ENCODE measurements at regions not wholly inside any gene's neighbourhood (a gene's known extent, or its start where the extent isn't known, plus 50 kb on each side); places are given as distances from the start of the nearest gene placed in this dataset.

DNA sequence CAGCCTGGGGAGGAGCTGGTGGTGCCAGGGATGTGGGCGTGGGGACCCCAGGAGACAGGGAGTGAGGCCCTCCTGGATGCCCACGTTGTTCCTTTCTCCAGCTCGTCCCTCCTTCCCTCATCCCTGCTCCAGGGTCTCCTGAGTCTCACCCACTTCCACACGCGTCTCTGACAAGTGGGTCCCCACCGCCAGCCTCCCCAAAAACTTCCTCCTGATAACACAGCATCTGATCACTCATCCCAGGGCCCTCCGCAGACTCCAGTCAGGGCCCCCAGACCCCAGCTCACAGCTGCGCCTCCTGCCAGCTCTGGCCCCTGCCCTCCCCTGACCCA lies 60.6 kb upstream of the INPP5A start:
- no peaks in the 10 kb centered on the region for H3K9me3 ChIP-seq (ENCODE audit: control insufficient read depth in 2 of 3, insufficient read depth in 1 of 3, low read length in 3 of 3)
- no peak overlapping the region for H3K9ac ChIP-seq (ENCODE audit: low read length in 3 of 3)
- no peaks in the 10 kb centered on the region for H3K36me3 ChIP-seq (ENCODE audit: control insufficient read depth in 2 of 3, insufficient read depth in 3 of 3, low read length in 3 of 3)
- FAIRE-seq, result no peak
- DNase-seq, result peak in 1 of 5 donors; percentile 56
- no peak overlapping the region for H3K27ac ChIP-seq (ENCODE audit: low read depth in 2 of 2, low read length in 2 of 2)
- no peaks in the 10 kb centered on the region for H3K4me1 ChIP-seq (ENCODE audit: control insufficient read depth in 2 of 3, insufficient read depth in 2 of 3, low read depth in 1 of 3, low read length in 3 of 3)
- H3K27me3 ChIP-seq (ENCODE audit: control insufficient read depth, insufficient read depth, low read length), result no peaks in the 10 kb centered on the region
- TF ChIP-seq, protein P1, sequence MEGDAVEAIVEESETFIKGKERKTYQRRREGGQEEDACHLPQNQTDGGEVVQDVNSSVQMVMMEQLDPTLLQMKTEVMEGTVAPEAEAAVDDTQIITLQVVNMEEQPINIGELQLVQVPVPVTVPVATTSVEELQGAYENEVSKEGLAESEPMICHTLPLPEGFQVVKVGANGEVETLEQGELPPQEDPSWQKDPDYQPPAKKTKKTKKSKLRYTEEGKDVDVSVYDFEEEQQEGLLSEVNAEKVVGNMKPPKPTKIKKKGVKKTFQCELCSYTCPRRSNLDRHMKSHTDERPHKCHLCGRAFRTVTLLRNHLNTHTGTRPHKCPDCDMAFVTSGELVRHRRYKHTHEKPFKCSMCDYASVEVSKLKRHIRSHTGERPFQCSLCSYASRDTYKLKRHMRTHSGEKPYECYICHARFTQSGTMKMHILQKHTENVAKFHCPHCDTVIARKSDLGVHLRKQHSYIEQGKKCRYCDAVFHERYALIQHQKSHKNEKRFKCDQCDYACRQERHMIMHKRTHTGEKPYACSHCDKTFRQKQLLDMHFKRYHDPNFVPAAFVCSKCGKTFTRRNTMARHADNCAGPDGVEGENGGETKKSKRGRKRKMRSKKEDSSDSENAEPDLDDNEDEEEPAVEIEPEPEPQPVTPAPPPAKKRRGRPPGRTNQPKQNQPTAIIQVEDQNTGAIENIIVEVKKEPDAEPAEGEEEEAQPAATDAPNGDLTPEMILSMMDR (IDR thresholded peaks at IDR 0.05; ENCODE audit: borderline replicate concordance, extremely low read depth, insufficient read depth), result no peak
- no peak overlapping the region for H3K4me3 ChIP-seq (ENCODE audit: low read length in 3 of 3)
- intact Hi-C loops (cut with DNase I), result no loop called here

GRCh38 chr10:132477398-132478340 lies 59.9 kb upstream of the INPP5A start:
- Histone ChIP-seq H3K27me3 (ENCODE audit: control insufficient read depth, insufficient read depth, low read length) (no peaks in the 10 kb centered on the region), H3K9me3 (ENCODE audit: control insufficient read depth in 2 of 3, insufficient read depth in 1 of 3, low read length in 3 of 3) (no peaks in the 10 kb centered on the region), H3K4me3 (ENCODE audit: low read length in 3 of 3) (no peak overlapping the region), H3K4me1 (ENCODE audit: control insufficient read depth in 2 of 3, insufficient read depth in 2 of 3, low read depth in 1 of 3, low read length in 3 of 3) (no peaks in the 10 kb centered on the region), H3K9ac (ENCODE audit: low read length in 3 of 3) (no peak overlapping the region), H3K27ac (ENCODE audit: low read depth in 2 of 2, low read length in 2 of 2) (no peak overlapping the region), H3K36me3 (ENCODE audit: control insufficient read depth in 2 of 3, insufficient read depth in 3 of 3, low read length in 3 of 3) (no peaks in the 10 kb centered on the region)
- no peak for FAIRE-seq
- intact Hi-C loops (cut with DNase I), result no loop called here
- TF ChIP-seq, protein P1 (IDR thresholded peaks at IDR 0.05; ENCODE audit: borderline replicate concordance, extremely low read depth, insufficient read depth), result no peak
- peak in 2 of 5 donors; percentile 44 to 63 for DNase-seq

GRCh38 chr10:132478341-132479023 lies 59.1 kb upstream of the INPP5A start:
- DNase-seq (peak in 1 of 5 donors; percentile 58), FAIRE-seq (no peak)
- Histone ChIP-seq H3K4me3 (ENCODE audit: low read length in 3 of 3) (no peak overlapping the region), H3K4me1 (ENCODE audit: control insufficient read depth in 2 of 3, insufficient read depth in 2 of 3, low read depth in 1 of 3, low read length in 3 of 3) (no peaks in the 10 kb centered on the region), H3K9ac (ENCODE audit: low read length in 3 of 3) (no peak overlapping the region), H3K36me3 (ENCODE audit: control insufficient read depth in 2 of 3, insufficient read depth in 3 of 3, low read length in 3 of 3) (no peaks in the 10 kb centered on the region), H3K27ac (ENCODE audit: low read depth in 2 of 2, low read length in 2 of 2) (no peak overlapping the region), H3K9me3 (ENCODE audit: control insufficient read depth in 2 of 3, insufficient read depth in 1 of 3, low read length in 3 of 3) (no peaks in the 10 kb centered on the region), H3K27me3 (ENCODE audit: control insufficient read depth, insufficient read depth, low read length) (no peaks in the 10 kb centered on the region)
- TF ChIP-seq, protein P1 (IDR thresholded peaks at IDR 0.05; ENCODE audit: borderline replicate concordance, extremely low read depth, insufficient read depth), result no peak
- intact Hi-C loops (cut with DNase I), result no loop called here

All from kidney (tissue), 13 donors.